ENCODE measurements at regions not wholly inside any gene's neighbourhood (a gene's known extent, or its start where the extent isn't known, plus 50 kb on each side); places are given as distances from the start of the nearest gene placed in this dataset.

GRCh38 chr2:57296795-57297517, 749.6 kb upstream of the VRK2 start:
- no peak for TF ChIP-seq POLR2A (IDR thresholded peaks at IDR 0.05; ENCODE audit: low read depth, low read length)
- TF ChIP-seq TAF1 (IDR thresholded peaks at IDR 0.05; ENCODE audit: borderline replicate concordance, low read depth, low read length) = no peak

All from GM12892 (cell line).